ENCODE measurements at regions not wholly inside any gene's neighbourhood (a gene's known extent, or its start where the extent isn't known, plus 50 kb on each side); places are given as distances from the start of the nearest gene placed in this dataset.
A peak's percentile ranks its signal among the peaks of the same experiment; 100 is the strongest.
"Not testable (repeated sequence)": the region's sequence is repeated elsewhere in the genome, so short reads cannot be mapped to it uniquely, and the experiment has no call there.

DNA sequence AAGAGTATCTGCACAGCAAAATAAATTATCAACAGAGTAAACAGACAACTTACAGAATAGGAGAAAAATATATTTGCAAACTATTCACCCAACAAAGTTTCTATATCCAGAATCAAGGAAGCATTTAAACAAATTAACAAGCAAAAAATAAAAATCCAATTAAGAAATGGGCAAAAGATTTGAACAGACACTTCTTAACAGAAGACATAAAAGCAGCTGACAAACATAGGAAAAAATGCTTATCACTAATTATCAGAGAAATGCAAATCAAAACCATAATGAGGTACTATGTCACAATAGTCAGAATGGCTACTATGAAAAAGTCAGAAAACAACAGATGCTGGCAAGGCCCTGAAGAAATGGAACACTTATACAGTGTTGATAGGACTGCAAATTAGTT lies 434.2 kb upstream of the ADGRB3 start:
- Histone ChIP-seq H3K4me3 (ENCODE audit: low read depth, low read length) (no peak overlapping the region), H3K27me3 (ENCODE audit: control insufficient read depth, insufficient read depth, low read length) (no peaks in the 10 kb centered on the region), H3K36me3 (ENCODE audit: control insufficient read depth, insufficient read depth, low read length) (no peaks in the 10 kb centered on the region)
- FAIRE-seq (no peak), DNase-seq (ENCODE audit: low read depth) (no peak)
- TF ChIP-seq, protein P1, sequence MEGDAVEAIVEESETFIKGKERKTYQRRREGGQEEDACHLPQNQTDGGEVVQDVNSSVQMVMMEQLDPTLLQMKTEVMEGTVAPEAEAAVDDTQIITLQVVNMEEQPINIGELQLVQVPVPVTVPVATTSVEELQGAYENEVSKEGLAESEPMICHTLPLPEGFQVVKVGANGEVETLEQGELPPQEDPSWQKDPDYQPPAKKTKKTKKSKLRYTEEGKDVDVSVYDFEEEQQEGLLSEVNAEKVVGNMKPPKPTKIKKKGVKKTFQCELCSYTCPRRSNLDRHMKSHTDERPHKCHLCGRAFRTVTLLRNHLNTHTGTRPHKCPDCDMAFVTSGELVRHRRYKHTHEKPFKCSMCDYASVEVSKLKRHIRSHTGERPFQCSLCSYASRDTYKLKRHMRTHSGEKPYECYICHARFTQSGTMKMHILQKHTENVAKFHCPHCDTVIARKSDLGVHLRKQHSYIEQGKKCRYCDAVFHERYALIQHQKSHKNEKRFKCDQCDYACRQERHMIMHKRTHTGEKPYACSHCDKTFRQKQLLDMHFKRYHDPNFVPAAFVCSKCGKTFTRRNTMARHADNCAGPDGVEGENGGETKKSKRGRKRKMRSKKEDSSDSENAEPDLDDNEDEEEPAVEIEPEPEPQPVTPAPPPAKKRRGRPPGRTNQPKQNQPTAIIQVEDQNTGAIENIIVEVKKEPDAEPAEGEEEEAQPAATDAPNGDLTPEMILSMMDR (IDR thresholded peaks at IDR 0.05; ENCODE audit: insufficient read depth, low read length, severe bottlenecking), result no peak

DNA sequence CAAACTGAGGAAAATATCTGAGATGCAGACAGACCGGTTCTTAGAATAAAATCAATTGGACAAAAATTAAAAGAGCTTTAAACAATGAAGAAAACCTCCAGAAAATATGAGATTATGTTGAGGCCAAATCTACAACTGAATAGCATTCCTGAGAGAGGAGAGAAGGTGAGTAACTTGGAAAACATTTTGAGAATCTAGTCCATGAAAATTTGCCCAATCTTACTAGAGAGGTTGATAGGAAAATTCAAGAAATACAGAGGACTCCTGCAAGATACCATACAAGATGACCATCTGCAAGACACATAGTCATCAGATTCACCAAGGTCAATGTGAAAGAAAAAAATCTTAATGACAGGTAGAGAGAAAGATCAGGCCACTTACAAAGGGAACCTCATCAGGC lies 437.7 kb upstream of the ADGRB3 start:
- no peak overlapping the region for H3K4me3 ChIP-seq (ENCODE audit: low read depth, low read length)
- no peak for FAIRE-seq
- TF ChIP-seq, protein P1 (IDR thresholded peaks at IDR 0.05; ENCODE audit: insufficient read depth, low read length, severe bottlenecking), result no peak

DNA sequence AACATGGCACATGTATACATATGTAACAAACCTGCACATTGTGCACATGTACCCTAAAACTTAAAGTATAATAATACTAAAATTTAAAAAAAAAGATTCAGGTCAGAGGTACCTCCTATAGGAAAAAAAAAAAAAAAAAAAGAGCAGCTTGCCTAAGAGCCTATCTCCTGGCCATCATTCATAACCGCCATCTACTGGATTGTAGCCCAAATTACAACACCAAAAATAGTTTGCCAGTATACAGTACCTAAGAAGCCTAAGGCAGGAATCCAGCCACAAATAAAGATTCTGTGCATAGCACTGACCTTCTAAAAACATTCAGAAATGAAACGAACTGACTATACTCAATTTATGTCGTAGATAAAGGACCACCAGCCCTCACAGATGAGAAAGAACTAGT lies 438.4 kb upstream of the ADGRB3 start:
- FAIRE-seq (no peak), DNase-seq (ENCODE audit: low read depth) (peak; percentile 31)
- H3K4me3 ChIP-seq (ENCODE audit: low read depth, low read length), result no peak overlapping the region
- TF ChIP-seq, protein P1 (IDR thresholded peaks at IDR 0.05; ENCODE audit: insufficient read depth, low read length, severe bottlenecking), result no peak
- H3K27me3 ChIP-seq (ENCODE audit: control insufficient read depth, insufficient read depth, low read length), result no peaks in the 10 kb centered on the region
- H3K36me3 ChIP-seq (ENCODE audit: control insufficient read depth, insufficient read depth, low read length), result no peaks in the 10 kb centered on the region

More for the DNA sequence above, 437.7 kb upstream of the ADGRB3 start:
- H3K36me3 ChIP-seq (ENCODE audit: control insufficient read depth, insufficient read depth, low read length), result no peaks in the 10 kb centered on the region
- H3K27me3 ChIP-seq (ENCODE audit: control insufficient read depth, insufficient read depth, low read length), result no peaks in the 10 kb centered on the region
- no peak for DNase-seq (ENCODE audit: low read depth)

DNA sequence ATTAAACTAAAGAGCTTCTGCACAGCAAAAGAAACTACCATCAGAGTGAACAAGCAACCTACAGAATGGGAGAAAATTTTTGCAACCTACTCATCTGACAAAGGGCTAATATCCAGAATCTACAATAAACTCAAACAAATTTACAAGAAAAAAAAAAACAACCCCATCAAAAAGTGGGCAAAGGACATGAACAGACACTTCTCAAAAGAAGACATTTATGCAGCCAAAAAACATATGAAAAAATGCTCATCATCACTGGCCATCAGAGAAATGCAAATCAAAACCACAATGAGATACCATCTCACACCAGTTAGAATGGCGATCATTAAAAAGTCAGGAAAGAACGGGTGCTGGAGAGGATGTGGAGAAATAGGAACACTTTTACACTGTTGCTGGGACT lies 439.3 kb upstream of the ADGRB3 start:
- H3K36me3 ChIP-seq (ENCODE audit: control insufficient read depth, insufficient read depth, low read length); FAIRE-seq; DNase-seq (ENCODE audit: low read depth); H3K27me3 ChIP-seq (ENCODE audit: control insufficient read depth, insufficient read depth, low read length); H3K4me3 ChIP-seq (ENCODE audit: low read depth, low read length): not testable (repeated sequence)

DNA sequence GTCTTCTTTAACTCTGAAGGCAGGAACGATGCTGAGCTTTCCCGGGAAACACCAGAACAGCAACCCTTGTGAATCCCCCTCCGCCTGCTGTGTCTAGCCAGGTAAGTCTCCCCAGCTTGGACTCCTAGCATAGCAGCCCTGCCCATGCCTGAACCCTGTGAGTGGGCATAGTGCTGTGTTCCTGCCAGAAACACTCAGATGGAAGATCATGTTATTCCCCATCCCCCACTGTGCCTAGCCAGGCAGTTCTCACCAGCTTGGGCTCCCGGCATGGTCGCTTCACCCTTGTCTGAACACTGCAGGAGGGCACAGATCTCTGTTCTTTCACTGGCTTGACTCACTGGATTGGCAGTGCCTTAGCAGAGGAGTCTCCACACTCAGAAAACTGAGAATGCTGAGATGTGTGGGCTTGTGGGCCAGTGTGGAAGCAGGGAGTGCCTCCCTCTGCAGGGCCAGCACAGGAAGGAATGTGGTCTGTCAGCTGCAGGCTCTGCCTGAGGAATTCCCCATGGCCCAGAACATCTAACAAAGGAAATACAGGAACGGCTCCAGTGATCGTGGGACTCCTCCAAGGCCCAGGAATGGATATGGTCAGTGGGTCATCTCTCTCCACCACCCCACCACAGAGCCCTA lies 440.1 kb upstream of the ADGRB3 start:
- Histone ChIP-seq H3K27me3 (ENCODE audit: control insufficient read depth, insufficient read depth, low read length) (no peaks in the 10 kb centered on the region), H3K36me3 (ENCODE audit: control insufficient read depth, insufficient read depth, low read length) (no peaks in the 10 kb centered on the region), H3K4me3 (ENCODE audit: low read depth, low read length) (no peak overlapping the region)
- TF ChIP-seq, protein P1 (IDR thresholded peaks at IDR 0.05; ENCODE audit: insufficient read depth, low read length, severe bottlenecking), result no peak
- no peak for DNase-seq (ENCODE audit: low read depth)
- FAIRE-seq, result no peak

DNA sequence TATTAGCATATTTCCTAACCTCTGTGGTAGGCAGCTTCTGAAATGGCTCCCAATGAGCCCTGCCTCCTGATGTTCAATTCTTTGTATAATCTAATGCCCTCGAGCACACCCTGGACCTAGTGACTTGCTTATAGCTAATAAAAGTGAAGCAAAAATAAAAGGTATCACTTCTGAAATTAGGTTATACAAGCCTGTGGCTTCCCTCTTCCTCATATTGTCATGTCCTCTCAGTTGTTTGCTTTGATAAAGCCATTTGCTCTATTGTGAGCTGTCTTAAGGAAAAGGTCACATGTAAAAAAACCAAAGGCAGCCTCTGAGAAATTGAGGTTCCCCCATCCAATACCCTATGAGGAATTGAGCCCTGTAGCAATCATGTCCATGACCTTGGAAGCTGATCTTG lies 442.1 kb upstream of the ADGRB3 start:
- no peaks in the 10 kb centered on the region for H3K36me3 ChIP-seq (ENCODE audit: control insufficient read depth, insufficient read depth, low read length)
- no peaks in the 10 kb centered on the region for H3K27me3 ChIP-seq (ENCODE audit: control insufficient read depth, insufficient read depth, low read length)
- FAIRE-seq (no peak), DNase-seq (ENCODE audit: low read depth) (no peak)
- no peak overlapping the region for H3K4me3 ChIP-seq (ENCODE audit: low read depth, low read length)
- TF ChIP-seq, protein P1 (IDR thresholded peaks at IDR 0.05; ENCODE audit: insufficient read depth, low read length, severe bottlenecking), result no peak

Data from bronchial epithelial cell (primary cell).